SK-N-SH treated with all-trans-retinoic acid at 6 μM for 48 hours (cell line): ENCODE measurements at regions not wholly inside any gene's neighbourhood (a gene's known extent, or its start where the extent isn't known, plus 50 kb on each side); places are given as distances from the start of the nearest gene placed in this dataset.
"Not testable (repeated sequence)": the region's sequence is repeated elsewhere in the genome, so short reads cannot be mapped to it uniquely, and the experiment has no call there.

Experiments used
- ATAC-seq: fragments of 200-7000 bp; cut with Tn5 transposase; 3 replicates; pipeline ENCODE4 v1.9.1; 2020; ENCODE audit warnings: mild to moderate bottlenecking, moderate library complexity
- ARNTL ChIP-seq: fragments of 450-650 bp; formaldehyde crosslinking; IDR thresholded peaks from 2 replicates; pipeline ENCODE4 v1.5.0; 2020; ENCODE audit warnings: low read depth, mild to moderate bottlenecking, moderate library complexity, borderline replicate concordance
- BACH2 ChIP-seq: fragments of 250-450 bp; sonication (Bioruptor Pico); IDR thresholded peaks from 2 replicates; pipeline ENCODE4 v1.9.0; 2021; ENCODE audit warnings: mild to moderate bottlenecking, borderline replicate concordance
- CSDC2 ChIP-seq: fragments of 250-450 bp; sonication (Bioruptor Pico); IDR thresholded peaks from 2 replicates; pipeline ENCODE4 v1.5.0; 2020; ENCODE audit warnings: mild to moderate bottlenecking, moderate library complexity
- ESRRG ChIP-seq: fragments of 250-450 bp; sonication (Bioruptor Pico); IDR thresholded peaks from 2 replicates; pipeline ENCODE4 v1.6.1; 2021; ENCODE audit warnings: mild to moderate bottlenecking
- GLIS3 ChIP-seq: fragments of 250-450 bp; sonication (Bioruptor Pico); IDR thresholded peaks from 2 replicates; pipeline ENCODE4 v1.5.0; 2020; ENCODE audit warnings: mild to moderate bottlenecking, moderate library complexity
- ISL1 ChIP-seq: fragments of 250-450 bp; sonication (Bioruptor Pico); IDR thresholded peaks from 2 replicates; pipeline ENCODE4 v2.1.2; 2022; ENCODE audit warnings: mild to moderate bottlenecking, moderate library complexity
- OSR1 ChIP-seq: fragments of 250-450 bp; sonication (Bioruptor Pico); IDR thresholded peaks from 2 replicates; pipeline ENCODE4 v1.8.0; 2022; ENCODE audit warnings: moderate library complexity, mild to moderate bottlenecking, inconsistent platforms
- POU6F1 ChIP-seq: fragments of 250-450 bp; sonication (Bioruptor Pico); IDR thresholded peaks from 2 replicates; pipeline ENCODE4 v1.8.0; 2021; ENCODE audit warnings: low read depth, mild to moderate bottlenecking, moderate library complexity, borderline replicate concordance
- PPARA ChIP-seq: fragments of 250-450 bp; sonication (Bioruptor Pico); IDR thresholded peaks from 2 replicates; pipeline ENCODE4 v1.5.0; 2020; ENCODE audit warnings: mild to moderate bottlenecking, borderline replicate concordance
- RARB ChIP-seq: fragments of 250-450 bp; sonication (Bioruptor Pico); IDR thresholded peaks from 2 replicates; pipeline ENCODE4 v1.8.0; 2021; ENCODE audit warnings: mild to moderate bottlenecking, moderate library complexity
- SNAI2 ChIP-seq: fragments of 250-450 bp; sonication (Bioruptor Pico); IDR thresholded peaks from 2 replicates; pipeline ENCODE4 v1.5.0; 2020; ENCODE audit warnings: mild to moderate bottlenecking, moderate library complexity
- TCF4 ChIP-seq: fragments of 250-450 bp; sonication (Bioruptor Pico); IDR thresholded peaks from 2 replicates; pipeline ENCODE4 v1.8.0; 2021; ENCODE audit warnings: mild to moderate bottlenecking, moderate library complexity, borderline replicate concordance
- TOX ChIP-seq: fragments of 250-450 bp; sonication (Bioruptor Pico); IDR thresholded peaks from 2 replicates; pipeline ENCODE4 v1.8.0; 2021; ENCODE audit warnings: mild to moderate bottlenecking, moderate library complexity, borderline replicate concordance
- ZC3H10 ChIP-seq: fragments of 250-450 bp; sonication (Bioruptor Pico); IDR thresholded peaks from 2 replicates; pipeline ENCODE4 v1.5.1; 2021; ENCODE audit warnings: mild to moderate bottlenecking, moderate library complexity
- ZFP3 ChIP-seq: fragments of 250-450 bp; sonication (Bioruptor Pico); IDR thresholded peaks from 2 replicates; pipeline ENCODE4 v1.5.0; 2020; ENCODE audit warnings: mild to moderate bottlenecking, moderate library complexity
- ZFP30 ChIP-seq: fragments of 450-650 bp; formaldehyde crosslinking; IDR thresholded peaks from 2 replicates; pipeline ENCODE4 v1.5.0; 2022; ENCODE audit warnings: mild to moderate bottlenecking, moderate library complexity
- ZNF565 ChIP-seq: fragments of 450-650 bp; formaldehyde crosslinking; conservative IDR thresholded peaks from 2 replicates; pipeline ENCODE4 v1.5.0; 2020; ENCODE audit warnings: low read depth, mild to moderate bottlenecking, moderate library complexity
- ZNF70 ChIP-seq: fragments of 450-650 bp; formaldehyde crosslinking; IDR thresholded peaks from 2 replicates; pipeline ENCODE4 v1.5.0; 2020; ENCODE audit warnings: mild to moderate bottlenecking, moderate library complexity
- ZNF8 ChIP-seq: fragments of 450-650 bp; formaldehyde crosslinking; IDR thresholded peaks from 2 replicates; pipeline ENCODE4 v1.5.0; 2020; ENCODE audit warnings: mild to moderate bottlenecking, moderate library complexity
- TF ChIP-seq, protein P1 (sequence below): fragments of 250-450 bp; sonication (Bioruptor Pico); IDR thresholded peaks from 2 replicates; pipeline ENCODE4 v1.8.0; 2020; ENCODE audit warnings: mild to moderate bottlenecking, moderate library complexity, borderline replicate concordance
- TF ChIP-seq, protein P2 (sequence below): fragments of 250-450 bp; sonication (Bioruptor Pico); IDR thresholded peaks from 2 replicates; pipeline ENCODE4 v1.5.0; 2020; ENCODE audit warnings: mild to moderate bottlenecking, moderate library complexity
- TF ChIP-seq, protein P3 (sequence below): fragments of 250-450 bp; sonication (Bioruptor Pico); IDR thresholded peaks from 2 replicates; pipeline ENCODE4 v1.5.1; 2021; ENCODE audit warnings: mild to moderate bottlenecking, moderate library complexity
- TF ChIP-seq, protein P4 (sequence below): fragments of 250-450 bp; sonication (Bioruptor Pico); IDR thresholded peaks from 2 replicates; pipeline ENCODE4 v1.5.1; 2020; ENCODE audit warnings: low read depth, mild to moderate bottlenecking, moderate library complexity

- TF ChIP-seq ZFP30 (no peak), BACH2 (CRISPR knock-in tag) (no peak), ZNF70 (CRISPR knock-in tag) (no peak), ISL1 (no peak), RARB (CRISPR knock-in tag) (no peak), ZFP3 (no peak), TCF4 (no peak), ZNF8 (CRISPR knock-in tag) (no peak)
- TF ChIP-seq, protein P1, sequence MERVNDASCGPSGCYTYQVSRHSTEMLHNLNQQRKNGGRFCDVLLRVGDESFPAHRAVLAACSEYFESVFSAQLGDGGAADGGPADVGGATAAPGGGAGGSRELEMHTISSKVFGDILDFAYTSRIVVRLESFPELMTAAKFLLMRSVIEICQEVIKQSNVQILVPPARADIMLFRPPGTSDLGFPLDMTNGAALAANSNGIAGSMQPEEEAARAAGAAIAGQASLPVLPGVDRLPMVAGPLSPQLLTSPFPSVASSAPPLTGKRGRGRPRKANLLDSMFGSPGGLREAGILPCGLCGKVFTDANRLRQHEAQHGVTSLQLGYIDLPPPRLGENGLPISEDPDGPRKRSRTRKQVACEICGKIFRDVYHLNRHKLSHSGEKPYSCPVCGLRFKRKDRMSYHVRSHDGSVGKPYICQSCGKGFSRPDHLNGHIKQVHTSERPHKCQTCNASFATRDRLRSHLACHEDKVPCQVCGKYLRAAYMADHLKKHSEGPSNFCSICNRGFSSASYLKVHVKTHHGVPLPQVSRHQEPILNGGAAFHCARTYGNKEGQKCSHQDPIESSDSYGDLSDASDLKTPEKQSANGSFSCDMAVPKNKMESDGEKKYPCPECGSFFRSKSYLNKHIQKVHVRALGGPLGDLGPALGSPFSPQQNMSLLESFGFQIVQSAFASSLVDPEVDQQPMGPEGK = no peak
- TF ChIP-seq, all 23 proteins: peak for 0
- no peak for ATAC-seq
These were observed 444.0 kb downstream of the OTOL1 start for GRCh38 chr3:161940621-161940965.

DNA sequence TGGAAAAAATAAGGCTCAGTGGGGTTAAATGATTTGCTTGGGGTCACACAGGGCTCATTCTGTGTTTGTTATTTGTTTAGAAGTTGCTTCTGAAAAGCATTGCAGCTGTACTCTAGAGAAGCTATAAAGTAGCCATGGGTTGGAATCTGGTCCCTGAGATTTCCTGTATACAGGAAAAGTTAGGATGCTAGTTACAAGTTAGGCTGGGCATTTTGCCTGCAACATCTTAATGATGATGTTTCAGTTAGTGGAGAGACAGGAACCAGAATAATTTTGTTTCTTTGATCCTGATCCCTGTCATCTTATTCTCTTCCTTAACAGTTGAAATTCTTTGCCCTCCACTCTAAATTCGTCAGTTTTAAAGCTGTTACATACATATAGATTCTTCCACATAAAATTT is 445.3 kb downstream of the OTOL1 start:
- no peak for TF ChIP-seq SNAI2
- TF ChIP-seq, protein P2, sequence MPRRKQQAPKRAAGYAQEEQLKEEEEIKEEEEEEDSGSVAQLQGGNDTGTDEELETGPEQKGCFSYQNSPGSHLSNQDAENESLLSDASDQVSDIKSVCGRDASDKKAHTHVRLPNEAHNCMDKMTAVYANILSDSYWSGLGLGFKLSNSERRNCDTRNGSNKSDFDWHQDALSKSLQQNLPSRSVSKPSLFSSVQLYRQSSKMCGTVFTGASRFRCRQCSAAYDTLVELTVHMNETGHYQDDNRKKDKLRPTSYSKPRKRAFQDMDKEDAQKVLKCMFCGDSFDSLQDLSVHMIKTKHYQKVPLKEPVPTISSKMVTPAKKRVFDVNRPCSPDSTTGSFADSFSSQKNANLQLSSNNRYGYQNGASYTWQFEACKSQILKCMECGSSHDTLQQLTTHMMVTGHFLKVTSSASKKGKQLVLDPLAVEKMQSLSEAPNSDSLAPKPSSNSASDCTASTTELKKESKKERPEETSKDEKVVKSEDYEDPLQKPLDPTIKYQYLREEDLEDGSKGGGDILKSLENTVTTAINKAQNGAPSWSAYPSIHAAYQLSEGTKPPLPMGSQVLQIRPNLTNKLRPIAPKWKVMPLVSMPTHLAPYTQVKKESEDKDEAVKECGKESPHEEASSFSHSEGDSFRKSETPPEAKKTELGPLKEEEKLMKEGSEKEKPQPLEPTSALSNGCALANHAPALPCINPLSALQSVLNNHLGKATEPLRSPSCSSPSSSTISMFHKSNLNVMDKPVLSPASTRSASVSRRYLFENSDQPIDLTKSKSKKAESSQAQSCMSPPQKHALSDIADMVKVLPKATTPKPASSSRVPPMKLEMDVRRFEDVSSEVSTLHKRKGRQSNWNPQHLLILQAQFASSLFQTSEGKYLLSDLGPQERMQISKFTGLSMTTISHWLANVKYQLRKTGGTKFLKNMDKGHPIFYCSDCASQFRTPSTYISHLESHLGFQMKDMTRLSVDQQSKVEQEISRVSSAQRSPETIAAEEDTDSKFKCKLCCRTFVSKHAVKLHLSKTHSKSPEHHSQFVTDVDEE = no peak
- TF ChIP-seq ZFP3 = no peak
- TF ChIP-seq TOX = no peak
- no peak for TF ChIP-seq POU6F1
- TF ChIP-seq GLIS3 = no peak
- TF ChIP-seq OSR1 (CRISPR knock-in tag) = no peak
- TF ChIP-seq ESRRG (CRISPR knock-in tag) = no peak
- TF ChIP-seq CSDC2 (CRISPR knock-in tag) = no peak
- TF ChIP-seq BACH2 (CRISPR knock-in tag) = no peak
- no peak for TF ChIP-seq RARB (CRISPR knock-in tag)
- no peak for TF ChIP-seq ZNF565 (CRISPR knock-in tag)
- TF ChIP-seq TCF4 = no peak
- ATAC-seq = no peak

DNA sequence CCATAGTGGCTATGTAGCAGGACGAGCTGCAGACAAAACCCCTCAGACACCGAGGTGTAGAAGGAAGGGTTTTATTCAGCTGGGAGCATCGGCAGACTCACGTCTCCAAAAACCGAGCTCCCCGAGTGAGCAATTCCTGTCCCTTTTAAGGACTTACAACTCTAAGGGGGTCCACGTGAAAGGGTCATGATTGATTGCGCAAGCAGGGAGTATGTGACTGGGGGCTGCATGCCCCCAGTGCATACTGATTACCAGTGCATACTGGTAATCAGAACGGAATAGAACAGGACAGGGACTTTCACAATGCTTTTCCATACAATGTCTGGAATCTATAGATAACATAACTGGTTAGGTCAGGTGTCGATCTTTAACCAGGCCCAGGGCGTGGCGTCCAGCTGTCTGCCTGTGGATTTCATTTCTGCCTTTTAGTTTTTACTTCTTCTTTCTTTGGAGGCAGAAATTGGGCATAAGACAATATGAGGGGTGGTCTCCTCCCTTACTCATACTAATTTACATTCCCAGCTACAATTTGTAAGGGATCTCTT is 447.3 kb downstream of the OTOL1 start:
- not testable (repeated sequence) for ATAC-seq

- TF ChIP-seq ZFP3 = no peak
- TF ChIP-seq, protein P3, sequence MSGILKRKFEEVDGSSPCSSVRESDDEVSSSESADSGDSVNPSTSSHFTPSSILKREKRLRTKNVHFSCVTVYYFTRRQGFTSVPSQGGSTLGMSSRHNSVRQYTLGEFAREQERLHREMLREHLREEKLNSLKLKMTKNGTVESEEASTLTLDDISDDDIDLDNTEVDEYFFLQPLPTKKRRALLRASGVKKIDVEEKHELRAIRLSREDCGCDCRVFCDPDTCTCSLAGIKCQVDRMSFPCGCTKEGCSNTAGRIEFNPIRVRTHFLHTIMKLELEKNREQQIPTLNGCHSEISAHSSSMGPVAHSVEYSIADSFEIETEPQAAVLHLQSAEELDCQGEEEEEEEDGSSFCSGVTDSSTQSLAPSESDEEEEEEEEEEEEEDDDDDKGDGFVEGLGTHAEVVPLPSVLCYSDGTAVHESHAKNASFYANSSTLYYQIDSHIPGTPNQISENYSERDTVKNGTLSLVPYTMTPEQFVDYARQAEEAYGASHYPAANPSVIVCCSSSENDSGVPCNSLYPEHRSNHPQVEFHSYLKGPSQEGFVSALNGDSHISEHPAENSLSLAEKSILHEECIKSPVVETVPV = no peak
- no peak for TF ChIP-seq TCF4
- TF ChIP-seq ARNTL (CRISPR knock-in tag) = no peak
- TF ChIP-seq CSDC2 (CRISPR knock-in tag) = no peak
- ATAC-seq = no peak
These were observed 449.9 kb downstream of the OTOL1 start for GRCh38 chr3:161946443-161946960.

DNA sequence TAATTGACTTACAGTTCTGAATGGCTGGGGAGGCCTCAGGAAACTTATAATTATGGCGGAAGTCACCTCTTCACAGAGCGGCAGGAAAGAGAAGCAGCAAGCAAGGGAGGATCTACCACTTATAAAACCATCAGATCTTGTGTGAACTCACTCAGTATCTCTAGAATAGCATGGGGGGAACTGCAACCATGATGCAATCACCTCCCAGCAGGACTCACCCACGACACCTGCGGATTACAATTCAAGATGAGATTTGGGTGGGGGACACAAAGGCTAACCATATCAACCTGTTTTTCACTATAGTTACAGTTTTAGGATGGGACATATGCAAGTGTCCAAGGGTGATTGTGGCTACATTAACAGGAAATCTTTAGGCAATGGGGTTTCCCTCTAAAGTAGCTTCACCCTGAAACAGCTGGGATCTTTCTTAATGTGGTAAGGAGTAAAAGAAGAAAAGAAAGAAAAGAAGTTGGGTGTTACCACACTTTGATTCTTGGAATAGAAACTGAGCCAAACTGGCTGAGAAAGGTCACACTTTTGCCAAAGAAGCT is 453.8 kb downstream of the OTOL1 start:
- no peak for ATAC-seq
- TF ChIP-seq GLIS3 (no peak), PPARA (CRISPR knock-in tag) (no peak), ZFP3 (no peak), ZC3H10 (CRISPR knock-in tag) (no peak), OSR1 (CRISPR knock-in tag) (no peak), ZNF565 (CRISPR knock-in tag) (no peak), ZNF8 (CRISPR knock-in tag) (no peak), ZFP30 (no peak)
- TF ChIP-seq, protein P4, sequence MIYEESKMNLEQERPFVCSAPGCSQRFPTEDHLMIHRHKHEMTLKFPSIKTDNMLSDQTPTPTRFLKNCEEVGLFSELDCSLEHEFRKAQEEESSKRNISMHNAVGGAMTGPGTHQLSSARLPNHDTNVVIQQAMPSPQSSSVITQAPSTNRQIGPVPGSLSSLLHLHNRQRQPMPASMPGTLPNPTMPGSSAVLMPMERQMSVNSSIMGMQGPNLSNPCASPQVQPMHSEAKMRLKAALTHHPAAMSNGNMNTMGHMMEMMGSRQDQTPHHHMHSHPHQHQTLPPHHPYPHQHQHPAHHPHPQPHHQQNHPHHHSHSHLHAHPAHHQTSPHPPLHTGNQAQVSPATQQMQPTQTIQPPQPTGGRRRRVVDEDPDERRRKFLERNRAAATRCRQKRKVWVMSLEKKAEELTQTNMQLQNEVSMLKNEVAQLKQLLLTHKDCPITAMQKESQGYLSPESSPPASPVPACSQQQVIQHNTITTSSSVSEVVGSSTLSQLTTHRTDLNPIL (CRISPR knock-in tag) = no peak
- TF ChIP-seq, protein P1 = no peak
